GM12878 (cell line): ENCODE measurements at regions not wholly inside any gene's neighbourhood (a gene's known extent, or its start where the extent isn't known, plus 50 kb on each side); places are given as distances from the start of the nearest gene placed in this dataset.

Source experiments
- ATAC-seq: fragments of 200-7000 bp; cut with Tn5 transposase; 3 replicates; pipeline ENCODE4 v1.9.1; 2020; ENCODE audit warnings: mild to moderate bottlenecking, moderate library complexity
- BruUV-seq: library from RNA; stranded (reverse); fragments of 400-500 nt; replicated peaks from 2 replicates; lab custom pipeline; 2021; lab: Mats Ljungman, UMichigan
- CTCF ChIA-PET: fragments of 300-600 bp; sonication (Branson Sonifier 250); formaldehyde crosslinking; extraction: SDS; loops from one replicate; lab custom pipeline; 2021; ENCODE audit warnings: inconsistent platforms; lab: Yijun Ruan, JAX
- POLR2A ChIA-PET: fragments of 350-600 bp; formaldehyde crosslinking; extraction: SDS; loops from one replicate; lab custom pipeline; 2021; ENCODE audit warnings: inconsistent platforms; lab: Charles Lee
- RAD21 ChIA-PET: fragments of 300-600 bp; sonication (Branson Sonifier 250); formaldehyde crosslinking; loops from one replicate; lab custom pipeline; 2023; ENCODE audit warnings: antibody characterized with exemption; ENCODE audit not compliant: unreplicated experiment; lab: Charles Lee
- SMC1A ChIA-PET: fragments of 300-600 bp; sonication (Branson Sonifier 250); formaldehyde crosslinking; loops from one replicate; lab custom pipeline; 2023; ENCODE audit not compliant: unreplicated experiment, uncharacterized antibody; lab: Charles Lee
- DNase-seq: peaks from one replicate; pipeline ENCODE4 v3.0.0-alpha.2; 2011; ENCODE audit warnings: low read depth, low spot score
- FAIRE-seq: peaks from 3 replicates; lab custom pipeline; 2011; peaks lifted over from hg19 to GRCh38; lab: Jason Lieb, UNC
- H2AFZ ChIP-seq: 2 replicates; pipeline ENCODE4 v1.6.0; 2011; ENCODE audit warnings: low read depth, low read length, control low read depth; ENCODE audit not compliant: control insufficient read depth
- H3K27ac ChIP-seq: 2 replicates; pipeline ENCODE4 v1.5.1; 2011; ENCODE audit warnings: control low read depth; ENCODE audit not compliant: control insufficient read depth, insufficient read depth
- H3K27me3 ChIP-seq, 2 experiments: replicated peaks in 1 of 2; 2 replicates each; pipeline versions ENCODE4 v1.6.0 to v1.6.1; 2011; ENCODE audit warnings: low read length in 1 of 2; ENCODE audit not compliant: control insufficient read depth in 2 of 2, insufficient read depth in 2 of 2
- H3K36me3 ChIP-seq, 2 experiments: 2 replicates each; pipeline ENCODE4 v1.5.1; 2011; ENCODE audit warnings: low read length in 1 of 2; ENCODE audit not compliant: control insufficient read depth in 2 of 2, insufficient read depth in 2 of 2
- H3K4me1 ChIP-seq: 2 replicates; pipeline ENCODE4 v1.6.1; 2011; ENCODE audit warnings: mild to moderate bottlenecking, low read length, moderate library complexity, mixed read lengths; ENCODE audit not compliant: control insufficient read depth, insufficient read depth
- H3K4me2 ChIP-seq: 2 replicates; pipeline ENCODE4 v1.6.0; 2011; ENCODE audit warnings: control low read depth; ENCODE audit not compliant: control insufficient read depth, insufficient read depth
- H3K4me3 ChIP-seq: fragments of 200-600 bp; sonication (generic); 2 replicates; pipeline ENCODE4 v1.5.1; 2016
- H3K79me2 ChIP-seq: 2 replicates; pipeline ENCODE4 v1.6.0; 2011; ENCODE audit warnings: low read length; ENCODE audit not compliant: control insufficient read depth, insufficient read depth
- H3K9ac ChIP-seq: 2 replicates; pipeline ENCODE4 v1.8.0; 2011; ENCODE audit warnings: low read length, control low read depth, mixed read lengths; ENCODE audit not compliant: control insufficient read depth, insufficient read depth
- H3K9me3 ChIP-seq: replicated peaks from 3 replicates; pipeline ENCODE4 v1.5.1; 2011; ENCODE audit warnings: mild to moderate bottlenecking, low read length; ENCODE audit not compliant: control insufficient read depth, insufficient read depth
- H4K20me1 ChIP-seq: 2 replicates; pipeline ENCODE4 v1.6.0; 2011; ENCODE audit not compliant: control insufficient read depth, insufficient read depth
- BCL11A ChIP-seq: IDR thresholded peaks from 2 replicates; pipeline ENCODE4 v1.6.1; 2011; ENCODE audit warnings: low read depth, low read length
- BCLAF1 ChIP-seq: fragments of 450-650 bp; IDR thresholded peaks from 2 replicates; pipeline ENCODE4 v1.6.1; 2017; ENCODE audit warnings: antibody characterized with exemption, mild to moderate bottlenecking, moderate library complexity
- CHD4 ChIP-seq: fragments of 200-600 bp; sonication (generic); IDR thresholded peaks from 2 replicates; pipeline ENCODE4 v1.6.1; 2016; ENCODE audit warnings: mild to moderate bottlenecking
- CTCF ChIP-seq, 3 experiments: IDR thresholded peaks in 2 of 3; conservative IDR thresholded peaks in 1 of 3; 2 replicates each; pipeline ENCODE4 v1.5.1; 2011; ENCODE audit warnings: low read depth in 3 of 3, low read length in 3 of 3, mild to moderate bottlenecking in 3 of 3, control low read depth in 2 of 3, moderate library complexity in 2 of 3, inconsistent platforms in 1 of 3, mixed read lengths in 1 of 3; ENCODE audit not compliant: control insufficient read depth in 2 of 3, insufficient read depth in 1 of 3; ENCODE audit errors: extremely low read depth in 1 of 3
- EGR1 ChIP-seq, 2 experiments: IDR thresholded peaks; 1 replicate in 1 of 2; 2 replicates in 1 of 2; pipeline ENCODE4 v1.6.1; 2011 to 2012; ENCODE audit warnings: low read depth in 2 of 2, low read length in 2 of 2, borderline replicate concordance in 1 of 2, mild to moderate bottlenecking in 1 of 2, moderate library complexity in 1 of 2
- FOXK2 ChIP-seq: fragments of 450-650 bp; IDR thresholded peaks from 2 replicates; pipeline ENCODE4 v1.6.1; 2017; ENCODE audit warnings: mild to moderate bottlenecking, moderate library complexity
- KDM1A ChIP-seq: fragments of 200-600 bp; sonication (generic); IDR thresholded peaks from 2 replicates; pipeline ENCODE4 v1.6.1; 2016; ENCODE audit warnings: borderline replicate concordance
- MEF2A ChIP-seq: IDR thresholded peaks from 2 replicates; pipeline ENCODE4 v1.6.1; 2011; ENCODE audit warnings: low read depth, mild to moderate bottlenecking, low read length, moderate library complexity; ENCODE audit not compliant: insufficient read depth
- MTA3 ChIP-seq: IDR thresholded peaks from 2 replicates; pipeline ENCODE4 v1.6.1; 2012; ENCODE audit warnings: low read length, inconsistent platforms, borderline replicate concordance
- POU2F2 ChIP-seq: IDR thresholded peaks from 3 replicates; pipeline ENCODE4 v1.6.1; 2011; ENCODE audit warnings: low read depth, mild to moderate bottlenecking, low read length, borderline replicate concordance
- SMARCA5 ChIP-seq: fragments of 450-650 bp; IDR thresholded peaks from 2 replicates; pipeline ENCODE4 v1.6.1; 2017; ENCODE audit warnings: mild to moderate bottlenecking
- YY1 ChIP-seq: IDR thresholded peaks from 2 replicates; pipeline ENCODE4 v1.6.1; 2011; ENCODE audit warnings: low read depth, mild to moderate bottlenecking, low read length
- ZNF217 ChIP-seq: fragments of 450-650 bp; IDR thresholded peaks from 2 replicates; pipeline ENCODE4 v1.6.1; 2017; ENCODE audit warnings: antibody characterized with exemption, mild to moderate bottlenecking
- ZZZ3 ChIP-seq: IDR thresholded peaks from 2 replicates; pipeline ENCODE4 v1.6.1; 2011; ENCODE audit warnings: low read depth; ENCODE audit not compliant: control insufficient read depth, insufficient read length
- WGBS: methylation state at CpG from one replicate; pipeline ENCODE4 v1.1.6; 2016; ENCODE audit warnings: low lambda C conversion rate; ENCODE audit not compliant: insufficient replicate concordance, insufficient coverage; ENCODE audit errors: missing lambda C conversion rate; 5-methylcytosine and 5-hydroxymethylcytosine counted together
- in situ Hi-C: fragments of 300-500 bp; cut with MboI; formaldehyde crosslinking; loops from 9 replicates; pipeline ENCODE4 v1.14.3; 2018; ENCODE audit warnings: mixed read lengths
- intact Hi-C: fragments of 100-400 bp; cut with micrococcal nuclease; formaldehyde crosslinking; loops from one replicate; pipeline ENCODE4 v1.14.2; 2022; ENCODE audit not compliant: unreplicated experiment
- TF ChIP-seq, protein P1 (sequence below): fragments of 450-650 bp; IDR thresholded peaks from 2 replicates; pipeline ENCODE4 v1.6.1; 2016; ENCODE audit warnings: mild to moderate bottlenecking, moderate library complexity, borderline replicate concordance
- TF ChIP-seq, protein P2 (sequence below): IDR thresholded peaks from 2 replicates; pipeline ENCODE4 v1.6.1; 2012; ENCODE audit warnings: low read depth, low read length, improper control_type of control experiment

- H3K9ac ChIP-seq, result no peak overlapping the region
- intact Hi-C loops (no loop called here), in situ Hi-C loops (no loop called here)
- H3K4me2 ChIP-seq, result no peak overlapping the region
- ChIA-PET POLR2A (no interaction called here), RAD21 (no interaction called here), SMC1A (no interaction called here), CTCF (no interaction called here)
- no peaks in the 10 kb centered on the region for H3K36me3 ChIP-seq
- no peak for DNase-seq
- H2AFZ ChIP-seq, result no peak overlapping the region
- peaks cover 9% of the 10 kb centered on the region for H3K4me1 ChIP-seq
- no peaks in the 10 kb centered on the region for H3K9me3 ChIP-seq
- FAIRE-seq, result no peak
- 18% methylated on average over 5 of the region's 5 CpGs for WGBS
- H3K27ac ChIP-seq, result no peak overlapping the region
- no peak for ATAC-seq
- no TSS peak for BruUV-seq
- no peaks in the 10 kb centered on the region; a peak in 1 of 4 replicates for H3K27me3 ChIP-seq
- no peaks in the 10 kb centered on the region for H3K79me2 ChIP-seq
- H4K20me1 ChIP-seq, result no peaks in the 10 kb centered on the region
- no peak overlapping the region for H3K4me3 ChIP-seq
- no peak for TF ChIP-seq KDM1A
- TF ChIP-seq CTCF (IDR thresholded peaks at IDR 0.05 in 2 of 3, conservative IDR thresholded peaks at IDR 0.05 in 1 of 3; ENCODE audit: control insufficient read depth in 2 of 3, extremely low read depth in 1 of 3, insufficient read depth in 1 of 3, low read depth in 3 of 3, low read length in 3 of 3), result no peak
- no peak for TF ChIP-seq ZNF217
- TF ChIP-seq, protein P1, sequence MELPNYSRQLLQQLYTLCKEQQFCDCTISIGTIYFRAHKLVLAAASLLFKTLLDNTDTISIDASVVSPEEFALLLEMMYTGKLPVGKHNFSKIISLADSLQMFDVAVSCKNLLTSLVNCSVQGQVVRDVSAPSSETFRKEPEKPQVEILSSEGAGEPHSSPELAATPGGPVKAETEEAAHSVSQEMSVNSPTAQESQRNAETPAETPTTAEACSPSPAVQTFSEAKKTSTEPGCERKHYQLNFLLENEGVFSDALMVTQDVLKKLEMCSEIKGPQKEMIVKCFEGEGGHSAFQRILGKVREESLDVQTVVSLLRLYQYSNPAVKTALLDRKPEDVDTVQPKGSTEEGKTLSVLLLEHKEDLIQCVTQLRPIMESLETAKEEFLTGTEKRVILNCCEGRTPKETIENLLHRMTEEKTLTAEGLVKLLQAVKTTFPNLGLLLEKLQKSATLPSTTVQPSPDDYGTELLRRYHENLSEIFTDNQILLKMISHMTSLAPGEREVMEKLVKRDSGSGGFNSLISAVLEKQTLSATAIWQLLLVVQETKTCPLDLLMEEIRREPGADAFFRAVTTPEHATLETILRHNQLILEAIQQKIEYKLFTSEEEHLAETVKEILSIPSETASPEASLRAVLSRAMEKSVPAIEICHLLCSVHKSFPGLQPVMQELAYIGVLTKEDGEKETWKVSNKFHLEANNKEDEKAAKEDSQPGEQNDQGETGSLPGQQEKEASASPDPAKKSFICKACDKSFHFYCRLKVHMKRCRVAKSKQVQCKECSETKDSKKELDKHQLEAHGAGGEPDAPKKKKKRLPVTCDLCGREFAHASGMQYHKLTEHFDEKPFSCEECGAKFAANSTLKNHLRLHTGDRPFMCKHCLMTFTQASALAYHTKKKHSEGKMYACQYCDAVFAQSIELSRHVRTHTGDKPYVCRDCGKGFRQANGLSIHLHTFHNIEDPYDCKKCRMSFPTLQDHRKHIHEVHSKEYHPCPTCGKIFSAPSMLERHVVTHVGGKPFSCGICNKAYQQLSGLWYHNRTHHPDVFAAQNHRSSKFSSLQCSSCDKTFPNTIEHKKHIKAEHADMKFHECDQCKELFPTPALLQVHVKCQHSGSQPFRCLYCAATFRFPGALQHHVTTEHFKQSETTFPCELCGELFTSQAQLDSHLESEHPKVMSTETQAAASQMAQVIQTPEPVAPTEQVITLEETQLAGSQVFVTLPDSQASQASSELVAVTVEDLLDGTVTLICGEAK, result no peak
- no peak for TF ChIP-seq MEF2A
- no peak for TF ChIP-seq BCL11A
- no peak for TF ChIP-seq CHD4
- TF ChIP-seq, protein P2, sequence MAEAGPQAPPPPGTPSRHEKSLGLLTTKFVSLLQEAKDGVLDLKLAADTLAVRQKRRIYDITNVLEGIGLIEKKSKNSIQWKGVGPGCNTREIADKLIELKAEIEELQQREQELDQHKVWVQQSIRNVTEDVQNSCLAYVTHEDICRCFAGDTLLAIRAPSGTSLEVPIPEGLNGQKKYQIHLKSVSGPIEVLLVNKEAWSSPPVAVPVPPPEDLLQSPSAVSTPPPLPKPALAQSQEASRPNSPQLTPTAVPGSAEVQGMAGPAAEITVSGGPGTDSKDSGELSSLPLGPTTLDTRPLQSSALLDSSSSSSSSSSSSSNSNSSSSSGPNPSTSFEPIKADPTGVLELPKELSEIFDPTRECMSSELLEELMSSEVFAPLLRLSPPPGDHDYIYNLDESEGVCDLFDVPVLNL, result no peak
- TF ChIP-seq POU2F2, result no peak
- no peak for TF ChIP-seq YY1
- no peak for TF ChIP-seq FOXK2
- no peak for TF ChIP-seq EGR1 (IDR thresholded peaks at IDR 0.05; ENCODE audit: borderline replicate concordance in 1 of 2, low read depth in 2 of 2, low read length in 2 of 2)
- TF ChIP-seq MTA3, result no peak
- TF ChIP-seq ZZZ3, result no peak
- TF ChIP-seq SMARCA5, result no peak
- TF ChIP-seq BCLAF1, result no peak
Measured at GRCh38 chr3:127489357-127489756, 101.2 kb downstream of the TPRA1 start.
